ENCODE measurements at regions not wholly inside any gene's neighbourhood (a gene's known extent, or its start where the extent isn't known, plus 50 kb on each side); places are given as distances from the start of the nearest gene placed in this dataset.
"Not testable (repeated sequence)": the region's sequence is repeated elsewhere in the genome, so short reads cannot be mapped to it uniquely, and the experiment has no call there.

- DNase-seq (ENCODE audit: low read depth): no peak
Measured at GRCh38 chr2:180927030-180927686, 53.2 kb upstream of the UBE2E3 start.

DNA sequence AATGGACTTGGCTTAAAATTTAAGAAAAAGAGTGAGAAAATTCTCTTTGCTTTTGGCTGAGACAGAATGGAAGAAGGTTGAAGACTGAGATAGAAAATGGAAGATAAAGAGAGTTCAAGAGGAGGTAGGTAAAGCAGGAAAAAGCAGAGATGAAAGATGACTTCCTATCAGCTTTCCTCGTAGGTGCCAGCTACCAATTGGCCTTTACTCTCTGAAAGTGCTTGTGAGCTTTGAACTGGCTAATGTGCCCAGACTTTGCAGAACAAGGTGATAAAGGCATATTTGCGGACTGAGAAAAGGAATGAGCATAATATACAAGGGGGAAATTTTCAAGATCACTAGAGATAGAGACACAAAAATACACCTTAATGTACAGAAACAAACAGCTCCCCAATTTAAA, 54.7 kb upstream of the UBE2E3 start:
- DNase-seq (ENCODE audit: low read depth): no peak

- no peak for DNase-seq (ENCODE audit: low read depth)
Measured at GRCh38 chr2:180924063-180924462, 56.3 kb upstream of the UBE2E3 start.

- DNase-seq (ENCODE audit: low read depth): peak; percentile 13
Measured at GRCh38 chr2:180910831-180911665, 69.4 kb upstream of the UBE2E3 start.

DNA sequence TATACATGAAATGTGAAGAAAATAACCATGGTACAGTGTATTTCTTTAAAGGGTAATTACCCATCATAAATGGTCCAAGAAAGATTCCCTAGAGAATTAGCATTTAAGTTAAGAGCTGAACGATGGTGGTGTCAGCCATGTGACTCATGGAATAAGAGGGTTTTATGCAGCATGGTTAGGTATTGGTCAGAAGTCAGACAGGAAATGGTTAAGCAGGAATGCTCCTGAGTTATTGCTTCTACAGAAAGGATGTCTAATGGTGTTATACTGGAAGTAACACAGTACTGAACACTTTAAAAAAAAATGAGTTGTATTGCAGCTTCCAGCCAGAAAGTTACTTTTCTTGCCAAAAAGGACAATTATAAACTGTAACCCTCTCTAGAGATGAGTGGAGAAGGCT, 72.7 kb upstream of the UBE2E3 start:
- peak; percentile 72 for DNase-seq (ENCODE audit: low read depth)

DNA sequence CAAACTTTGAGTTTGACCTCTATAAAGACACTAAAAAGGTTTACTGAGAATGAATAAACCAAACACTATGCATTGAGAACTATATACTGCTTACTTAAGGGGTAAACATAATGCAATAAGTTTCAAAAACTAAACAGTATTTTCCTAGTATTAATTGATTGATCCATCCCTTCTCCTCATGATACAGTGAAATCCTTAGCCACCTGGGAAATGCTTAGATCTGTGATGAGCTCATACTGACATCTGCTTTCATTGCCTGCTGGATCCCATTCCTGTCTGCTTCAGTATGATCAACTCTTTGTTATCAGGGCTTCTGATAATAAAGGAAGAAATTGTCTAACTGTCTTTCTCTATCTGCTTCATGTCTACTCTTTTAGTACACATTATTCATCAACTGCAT, 74.9 kb upstream of the UBE2E3 start:
- no peak for DNase-seq (ENCODE audit: low read depth)

GRCh38 chr2:180905002-180905401, 75.4 kb upstream of the UBE2E3 start:
- DNase-seq (ENCODE audit: low read depth): no peak

GRCh38 chr2:180901331-180901730, 79.1 kb upstream of the UBE2E3 start:
- no peak for DNase-seq (ENCODE audit: low read depth)

GRCh38 chr2:180893752-180894151, 86.7 kb upstream of the UBE2E3 start:
- no peak for DNase-seq (ENCODE audit: low read depth)

DNA sequence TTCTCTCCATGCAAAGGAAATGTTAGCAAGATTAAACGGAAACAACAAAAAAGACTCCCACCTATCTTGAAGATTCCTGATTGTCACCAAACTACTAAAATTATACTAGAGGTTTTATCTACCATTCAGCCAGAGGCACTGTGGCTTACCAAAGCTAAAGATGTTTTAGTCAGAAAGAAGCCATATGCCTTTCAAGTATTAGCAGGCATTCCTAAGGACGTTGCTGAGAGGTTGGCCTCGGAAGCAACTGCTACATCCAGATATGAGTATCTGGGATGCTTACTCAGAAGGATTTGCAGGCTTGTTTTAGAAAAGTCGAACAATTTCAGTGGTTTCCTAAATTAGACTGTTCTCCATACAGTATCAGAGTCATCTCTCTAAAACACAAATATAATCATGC, 88.3 kb upstream of the UBE2E3 start:
- no peak for DNase-seq (ENCODE audit: low read depth)

GRCh38 chr2:180891360-180891759, 89.0 kb upstream of the UBE2E3 start:
- DNase-seq (ENCODE audit: low read depth): no peak

GRCh38 chr2:180890781-180891180, 89.6 kb upstream of the UBE2E3 start:
- no peak for DNase-seq (ENCODE audit: low read depth)

DNA sequence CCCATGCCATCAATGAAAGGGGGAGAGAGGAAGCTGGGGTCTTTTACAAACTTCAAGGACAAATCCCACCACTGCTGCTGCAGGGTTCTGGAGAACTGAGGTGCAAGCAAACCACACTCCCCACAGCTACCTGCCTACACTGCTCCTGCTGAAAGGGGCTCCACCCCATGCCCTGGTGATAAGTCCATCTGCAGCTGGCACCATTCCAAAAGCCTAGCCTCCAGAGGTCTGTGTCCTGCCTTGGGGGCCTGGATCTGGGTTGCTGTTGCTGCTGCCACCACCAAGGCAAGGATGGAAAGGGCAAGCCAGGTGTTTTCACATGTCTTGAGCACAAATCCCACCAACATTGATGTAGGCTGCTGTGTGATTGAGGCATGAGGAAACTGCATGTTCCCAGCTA, 97.4 kb upstream of the UBE2E3 start:
- DNase-seq (ENCODE audit: low read depth): no peak

- no peak for DNase-seq (ENCODE audit: low read depth)
Measured at GRCh38 chr2:180876506-180876905, 103.9 kb upstream of the UBE2E3 start.

DNA sequence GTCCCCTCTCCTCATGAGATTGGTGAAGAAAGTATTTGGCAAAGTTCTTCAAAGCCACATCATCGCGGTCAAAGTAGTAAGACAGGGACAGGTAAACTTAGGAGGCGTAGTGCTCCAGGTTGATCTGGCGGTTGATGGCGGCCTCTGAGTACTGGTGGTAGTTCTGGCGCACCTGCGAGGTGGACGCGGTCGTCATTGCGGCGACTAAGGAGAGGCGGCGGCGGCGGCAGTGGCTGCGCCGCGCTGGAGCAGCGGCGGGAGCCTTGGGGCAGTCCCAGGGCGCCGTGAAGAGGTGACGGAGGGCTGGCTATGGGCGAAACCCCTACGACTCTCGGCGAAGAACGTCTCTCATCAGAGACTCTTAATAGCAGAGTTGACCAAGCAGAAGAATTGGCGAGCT, 107.2 kb upstream of the UBE2E3 start:
- peak; percentile 17 for DNase-seq (ENCODE audit: low read depth)

DNA sequence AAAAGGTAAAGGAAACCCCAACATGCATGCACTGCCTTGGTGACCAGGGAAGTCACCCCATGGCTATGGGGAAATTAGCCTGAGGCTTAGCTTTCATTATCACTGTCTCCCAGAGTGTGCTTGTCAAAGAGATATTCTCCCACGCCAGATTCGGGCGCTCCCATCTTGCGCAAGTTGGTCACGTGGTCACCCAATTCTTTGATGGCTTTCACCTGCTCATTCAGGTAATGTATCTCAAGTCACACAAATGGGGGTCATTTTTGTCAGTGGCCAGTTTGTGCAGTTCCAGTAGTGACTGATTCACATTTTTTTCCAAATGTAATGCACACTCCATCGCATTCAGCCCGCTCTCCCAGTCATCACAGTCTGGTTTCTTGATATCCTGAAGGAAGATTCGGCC, 107.6 kb upstream of the UBE2E3 start:
- DNase-seq (ENCODE audit: low read depth): not testable (repeated sequence)

DNA sequence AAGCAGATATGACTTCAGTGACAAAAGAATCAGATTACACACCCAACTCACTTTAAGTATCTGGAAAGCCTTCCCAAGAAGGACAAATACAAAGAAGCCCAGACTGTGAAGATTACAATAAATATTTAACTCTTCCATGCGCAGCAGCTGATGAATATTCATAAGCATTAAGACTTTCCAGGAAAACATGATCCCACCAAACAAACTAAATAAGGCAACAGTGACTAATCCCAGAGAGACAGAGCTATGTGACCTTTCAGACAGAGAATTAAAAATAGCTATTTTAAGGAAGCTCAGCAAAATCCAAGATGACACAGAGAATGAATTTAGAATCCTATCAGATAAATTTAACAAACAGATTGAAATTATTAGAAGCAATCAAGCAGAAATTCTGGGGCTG, 108.2 kb upstream of the UBE2E3 start:
- DNase-seq (ENCODE audit: low read depth): no peak

DNA sequence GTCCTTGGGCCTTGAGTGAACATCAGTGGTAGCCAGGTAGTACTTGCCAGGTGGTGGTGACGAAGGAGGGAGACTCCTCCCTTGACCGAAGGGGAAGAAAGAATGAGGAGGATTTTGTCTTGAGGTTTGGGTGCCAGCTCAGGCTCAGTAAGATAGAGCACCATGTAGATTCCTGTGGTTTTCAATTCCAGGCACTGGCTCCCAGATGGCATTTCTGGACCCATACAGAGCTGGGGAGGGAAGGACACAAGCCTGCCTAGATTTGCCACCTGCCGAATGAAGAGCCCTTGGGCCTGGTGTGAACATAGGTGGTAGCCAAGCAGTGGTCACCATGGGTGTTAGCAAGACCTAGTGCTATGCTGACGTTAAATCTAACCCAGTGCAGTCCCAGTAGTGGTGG, 108.8 kb upstream of the UBE2E3 start:
- no peak for DNase-seq (ENCODE audit: low read depth)

- DNase-seq (ENCODE audit: low read depth): no peak
Measured at GRCh38 chr2:180849851-180850250, 130.6 kb upstream of the UBE2E3 start.

DNA sequence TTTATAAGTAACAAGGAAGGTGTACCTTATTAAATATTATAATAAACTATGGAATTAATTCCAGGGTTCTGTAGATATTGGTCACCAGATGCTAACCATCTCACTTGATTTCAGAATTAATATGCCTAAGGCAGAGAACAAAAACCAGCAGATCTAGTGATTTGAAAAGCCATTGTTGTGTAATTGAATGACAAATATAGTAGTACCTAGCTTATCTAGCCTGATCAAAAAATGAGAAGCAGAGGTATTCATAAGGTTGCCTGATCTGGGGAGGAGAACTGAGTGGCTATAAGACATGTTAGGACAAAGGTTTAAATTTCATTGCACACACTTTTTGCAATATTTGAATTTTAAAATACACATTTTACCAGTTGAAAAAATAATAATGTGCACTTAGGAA, 132.0 kb upstream of the UBE2E3 start:
- DNase-seq (ENCODE audit: low read depth): no peak

DNA sequence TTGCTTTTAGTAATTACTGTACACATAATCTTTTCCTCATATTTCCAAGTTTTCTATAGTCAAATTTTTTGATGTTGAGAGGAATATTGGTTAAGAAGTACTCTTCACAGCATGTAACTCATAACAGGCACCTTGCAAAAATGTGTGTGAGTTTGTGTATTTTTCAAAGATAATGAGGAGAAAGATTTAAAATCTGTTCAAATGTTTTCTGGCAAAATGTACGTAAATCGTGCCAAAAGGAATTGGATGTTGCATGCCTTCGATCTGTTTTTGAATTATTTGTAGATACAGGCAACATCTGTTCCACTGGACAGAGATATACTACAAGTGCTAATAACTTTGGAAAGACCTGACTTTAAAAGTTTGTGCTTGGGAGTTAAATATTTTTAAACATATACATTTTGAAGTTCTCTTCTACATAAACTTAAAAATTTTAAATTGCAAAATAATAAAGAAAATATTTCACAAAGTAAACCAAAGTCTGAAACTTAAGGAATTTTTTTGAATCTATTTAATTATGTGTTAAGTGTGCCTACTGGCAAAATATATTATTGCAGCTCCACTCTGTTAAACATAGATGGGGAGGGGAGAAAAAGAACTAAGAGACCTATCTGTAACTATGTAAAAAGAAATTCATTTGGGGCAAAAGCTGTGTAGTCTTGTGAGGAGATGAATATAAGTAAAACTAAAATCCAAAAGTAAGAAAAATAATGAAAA, 133.5 kb upstream of the UBE2E3 start:
- DNase-seq (ENCODE audit: low read depth): no peak

GRCh38 chr2:180842461-180842860, 137.9 kb upstream of the UBE2E3 start:
- DNase-seq (ENCODE audit: low read depth): no peak

DNA sequence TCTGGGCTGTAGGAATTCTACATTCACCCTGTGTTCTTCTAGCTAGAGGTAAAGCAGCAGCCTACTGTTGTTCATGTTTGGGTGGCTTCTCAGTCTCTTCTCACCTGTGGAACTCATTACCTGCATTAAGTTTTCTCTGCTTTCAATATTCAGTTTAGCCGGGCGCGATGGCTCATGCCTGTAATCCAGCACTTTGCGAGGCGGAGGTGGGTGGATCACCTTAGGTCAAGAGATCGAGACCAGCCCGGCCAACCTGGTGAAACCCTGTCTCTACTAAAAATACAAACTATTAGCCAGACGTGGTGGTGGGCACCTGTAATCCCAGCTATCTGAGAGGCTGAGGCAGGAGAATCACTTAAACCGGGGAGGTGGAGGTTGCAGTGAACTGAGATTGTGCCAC, 139.8 kb upstream of the UBE2E3 start:
- no peak for DNase-seq (ENCODE audit: low read depth)
